Glutamatergic neuron (in vitro differentiated cells): ENCODE measurements at regions not wholly inside any gene's neighbourhood (a gene's known extent, or its start where the extent isn't known, plus 50 kb on each side); places are given as distances from the start of the nearest gene placed in this dataset.
"Not testable (repeated sequence)": the region's sequence is repeated elsewhere in the genome, so short reads cannot be mapped to it uniquely, and the experiment has no call there.

ENCODE experiments used
- DNase-seq: peaks from one replicate; pipeline ENCODE4 v3.0.0; 2022
- H3K27ac Mint-ChIP-seq: one replicate; pipeline ENCODE4 v1.8.0; 2020; ENCODE audit warnings: mild to moderate bottlenecking, mixed read lengths, inconsistent platforms; ENCODE audit not compliant: unreplicated experiment
- H3K27me3 Mint-ChIP-seq: one replicate; pipeline ENCODE4 v1.8.0; 2020; ENCODE audit warnings: mild to moderate bottlenecking, moderate library complexity, mixed read lengths, inconsistent platforms; ENCODE audit not compliant: unreplicated experiment
- H3K36me3 Mint-ChIP-seq: one replicate; pipeline ENCODE4 v1.8.0; 2020; ENCODE audit warnings: mild to moderate bottlenecking, mixed read lengths, inconsistent platforms; ENCODE audit not compliant: unreplicated experiment
- H3K4me1 Mint-ChIP-seq: one replicate; pipeline ENCODE4 v1.8.0; 2020; ENCODE audit warnings: mild to moderate bottlenecking, low read depth, mixed read lengths, inconsistent platforms; ENCODE audit not compliant: unreplicated experiment
- H3K4me3 Mint-ChIP-seq: one replicate; pipeline ENCODE4 v1.8.0; 2020; ENCODE audit warnings: mild to moderate bottlenecking, mixed read lengths, inconsistent platforms; ENCODE audit not compliant: unreplicated experiment
- H3K9me3 Mint-ChIP-seq: one replicate; pipeline ENCODE4 v1.8.0; 2020; ENCODE audit warnings: mild to moderate bottlenecking, moderate library complexity, mixed read lengths, inconsistent platforms; ENCODE audit not compliant: unreplicated experiment
- CTCF ChIP-seq: fragments of 200-600 bp; sonication (generic); IDR thresholded peaks from one replicate; pipeline ENCODE4 v1.5.0; 2021; ENCODE audit not compliant: partially characterized antibody, unreplicated experiment

- TF ChIP-seq CTCF = no peak
- H3K9me3 Mint-ChIP-seq = peaks cover 4% of the 10 kb centered on the region
- no peak overlapping the region for H3K27ac Mint-ChIP-seq
- peaks cover 1% of the 10 kb centered on the region for H3K27me3 Mint-ChIP-seq
- no peak overlapping the region for H3K4me3 Mint-ChIP-seq
- no peak for DNase-seq
- H3K4me1 Mint-ChIP-seq = peaks cover 5% of the 10 kb centered on the region
- H3K36me3 Mint-ChIP-seq = peaks cover 7% of the 10 kb centered on the region
Measured at GRCh38 chr5:123976379-123977033, 464.5 kb downstream of the CSNK1G3 start.

- not testable (repeated sequence) for H3K27me3 Mint-ChIP-seq, H3K4me3 Mint-ChIP-seq, H3K9me3 Mint-ChIP-seq, DNase-seq, H3K36me3 Mint-ChIP-seq, H3K4me1 Mint-ChIP-seq, H3K27ac Mint-ChIP-seq
Measured at GRCh38 chr5:123975521-123975920, 463.5 kb downstream of the CSNK1G3 start.

GRCh38 chr5:123966781-123967180, 454.8 kb downstream of the CSNK1G3 start:
- TF ChIP-seq CTCF = no peak
- DNase-seq = no peak
- Mint-ChIP-seq H3K36me3 (no peaks in the 10 kb centered on the region), H3K27me3 (no peaks in the 10 kb centered on the region), H3K27ac (no peak overlapping the region), H3K4me3 (no peak overlapping the region), H3K9me3 (no peaks in the 10 kb centered on the region), H3K4me1 (no peaks in the 10 kb centered on the region)

GRCh38 chr5:123965626-123966025, 453.6 kb downstream of the CSNK1G3 start:
- Mint-ChIP-seq H3K27ac (no peak overlapping the region), H3K27me3 (no peaks in the 10 kb centered on the region), H3K4me3 (no peak overlapping the region), H3K9me3 (no peaks in the 10 kb centered on the region), H3K36me3 (no peaks in the 10 kb centered on the region), H3K4me1 (no peaks in the 10 kb centered on the region)
- DNase-seq = no peak
- no peak for TF ChIP-seq CTCF

GRCh38 chr5:123964884-123965283, 452.9 kb downstream of the CSNK1G3 start:
- no peak for DNase-seq
- H3K27me3 Mint-ChIP-seq = no peaks in the 10 kb centered on the region
- no peak overlapping the region for H3K4me3 Mint-ChIP-seq
- no peaks in the 10 kb centered on the region for H3K9me3 Mint-ChIP-seq
- H3K36me3 Mint-ChIP-seq = no peaks in the 10 kb centered on the region
- no peaks in the 10 kb centered on the region for H3K4me1 Mint-ChIP-seq
- H3K27ac Mint-ChIP-seq = no peak overlapping the region
- no peak for TF ChIP-seq CTCF

- DNase-seq = no peak
- H3K4me1 Mint-ChIP-seq = no peaks in the 10 kb centered on the region
- peaks cover 2% of the 10 kb centered on the region for H3K27me3 Mint-ChIP-seq
- no peak overlapping the region for H3K4me3 Mint-ChIP-seq
- TF ChIP-seq CTCF = no peak
- H3K9me3 Mint-ChIP-seq = no peaks in the 10 kb centered on the region
- H3K27ac Mint-ChIP-seq = no peak overlapping the region
- H3K36me3 Mint-ChIP-seq = no peaks in the 10 kb centered on the region
Measured at GRCh38 chr5:123960526-123960925, 448.5 kb downstream of the CSNK1G3 start.
